KOPT-K1 (cell line): ENCODE measurements at regions not wholly inside any gene's neighbourhood (a gene's known extent, or its start where the extent isn't known, plus 50 kb on each side); places are given as distances from the start of the nearest gene placed in this dataset.
A peak's percentile ranks its signal among the peaks of the same experiment; 100 is the strongest.

ENCODE experiments used
- H3K27ac ChIP-seq: fragments of 200-600 bp; sonication (generic); 2 replicates; pipeline ENCODE4 v1.5.1; 2016; ENCODE audit warnings: antibody characterized with exemption, mild to moderate bottlenecking, low read depth, low read length; ENCODE audit not compliant: poor library complexity, severe bottlenecking
- H3K36me3 ChIP-seq: fragments of 200-600 bp; sonication (generic); 2 replicates; pipeline ENCODE4 v1.5.1; 2017; ENCODE audit warnings: antibody characterized with exemption, mild to moderate bottlenecking, low read length, moderate library complexity; ENCODE audit not compliant: insufficient read depth
- H3K9me3 ChIP-seq: fragments of 200-600 bp; sonication (generic); 2 replicates; pipeline ENCODE4 v1.5.1; 2017; ENCODE audit warnings: antibody characterized with exemption, low read length, mild to moderate bottlenecking; ENCODE audit not compliant: insufficient read depth, poor library complexity, severe bottlenecking

DNA sequence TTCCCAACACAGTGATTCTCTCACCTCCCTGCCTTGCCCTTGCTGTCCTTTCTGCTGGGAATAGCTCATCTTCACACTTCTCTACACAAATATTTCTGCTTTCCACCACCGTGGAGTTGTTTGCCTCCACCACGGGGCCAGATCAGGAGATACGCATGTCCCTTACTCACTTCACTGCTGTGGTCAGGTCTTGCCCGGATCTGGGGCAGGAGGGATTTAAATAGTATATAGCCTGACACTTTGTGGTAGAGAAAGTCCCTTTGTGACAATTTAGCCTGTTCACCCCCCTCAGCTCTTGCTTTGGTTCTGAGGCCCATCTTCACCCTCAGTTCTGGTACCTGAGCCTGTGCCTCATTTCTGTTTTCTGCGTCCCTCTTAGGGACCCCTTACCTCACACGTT lies 92.6 kb upstream of the PREP start:
- H3K9me3 ChIP-seq, result no peaks in the 10 kb centered on the region
- no peaks in the 10 kb centered on the region for H3K36me3 ChIP-seq
- no peak overlapping the region for H3K27ac ChIP-seq

DNA sequence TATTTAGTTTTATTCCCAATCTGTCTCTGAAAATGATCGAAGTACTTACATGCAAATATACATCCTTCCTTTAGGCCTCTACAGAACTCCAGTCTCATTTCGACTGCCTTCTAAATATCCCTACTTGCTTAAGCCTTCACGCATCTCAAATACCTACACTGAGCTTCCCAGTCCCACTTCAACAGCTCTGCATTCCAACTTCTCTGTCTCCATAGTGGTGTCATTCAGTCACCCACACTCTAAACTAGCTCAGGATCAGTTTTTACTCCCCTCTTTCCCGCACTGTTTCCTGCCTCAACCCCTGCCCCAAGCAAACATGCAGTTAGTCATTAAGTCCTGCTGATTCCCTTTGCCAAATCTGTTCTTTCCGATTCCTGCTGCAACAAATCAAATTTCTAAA lies 91.8 kb upstream of the PREP start:
- Histone ChIP-seq H3K27ac (no peak overlapping the region), H3K9me3 (no peaks in the 10 kb centered on the region), H3K36me3 (no peaks in the 10 kb centered on the region)

DNA sequence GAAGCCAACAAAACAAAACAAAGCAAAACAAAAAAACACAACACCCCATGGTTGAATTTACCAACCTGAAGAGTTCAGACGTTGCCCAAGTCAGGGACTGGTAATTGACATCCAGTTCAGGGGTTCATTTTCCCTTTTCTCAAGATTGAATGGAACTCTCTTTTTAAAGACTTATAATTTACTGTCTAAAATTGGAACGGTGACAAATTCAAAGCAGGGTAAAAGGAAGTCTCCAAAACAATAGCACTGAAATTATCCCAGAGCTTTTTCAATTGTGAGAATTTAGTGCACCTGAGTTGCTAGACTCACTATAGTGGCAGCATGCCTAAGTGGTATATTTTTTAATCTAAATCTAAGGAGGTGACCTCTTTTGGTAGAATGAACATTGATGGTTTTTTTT lies 90.9 kb upstream of the PREP start:
- Histone ChIP-seq H3K36me3 (no peaks in the 10 kb centered on the region), H3K9me3 (no peaks in the 10 kb centered on the region), H3K27ac (no peak overlapping the region)

GRCh38 chr6:105492706-105493673 lies 90.1 kb upstream of the PREP start:
- no peaks in the 10 kb centered on the region for H3K36me3 ChIP-seq
- no peak overlapping the region for H3K27ac ChIP-seq
- no peaks in the 10 kb centered on the region for H3K9me3 ChIP-seq

DNA sequence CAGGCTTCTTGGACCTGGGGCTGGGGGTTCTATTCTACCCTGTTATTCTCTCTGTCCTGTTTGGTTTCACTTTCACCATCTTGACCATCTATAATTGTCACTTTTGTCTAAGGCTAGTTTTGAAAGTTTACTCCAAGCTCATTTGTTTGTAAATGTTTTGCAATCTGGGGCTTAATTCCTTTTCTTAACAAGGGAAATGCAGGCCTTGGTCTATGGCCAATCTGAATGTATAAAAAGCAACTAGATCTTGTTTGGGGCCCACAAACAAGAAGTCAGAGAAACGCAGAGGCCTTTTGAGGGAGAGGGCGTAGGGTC lies 86.3 kb upstream of the PREP start:
- no peak overlapping the region for H3K27ac ChIP-seq
- no peaks in the 10 kb centered on the region for H3K36me3 ChIP-seq
- no peaks in the 10 kb centered on the region for H3K9me3 ChIP-seq

DNA sequence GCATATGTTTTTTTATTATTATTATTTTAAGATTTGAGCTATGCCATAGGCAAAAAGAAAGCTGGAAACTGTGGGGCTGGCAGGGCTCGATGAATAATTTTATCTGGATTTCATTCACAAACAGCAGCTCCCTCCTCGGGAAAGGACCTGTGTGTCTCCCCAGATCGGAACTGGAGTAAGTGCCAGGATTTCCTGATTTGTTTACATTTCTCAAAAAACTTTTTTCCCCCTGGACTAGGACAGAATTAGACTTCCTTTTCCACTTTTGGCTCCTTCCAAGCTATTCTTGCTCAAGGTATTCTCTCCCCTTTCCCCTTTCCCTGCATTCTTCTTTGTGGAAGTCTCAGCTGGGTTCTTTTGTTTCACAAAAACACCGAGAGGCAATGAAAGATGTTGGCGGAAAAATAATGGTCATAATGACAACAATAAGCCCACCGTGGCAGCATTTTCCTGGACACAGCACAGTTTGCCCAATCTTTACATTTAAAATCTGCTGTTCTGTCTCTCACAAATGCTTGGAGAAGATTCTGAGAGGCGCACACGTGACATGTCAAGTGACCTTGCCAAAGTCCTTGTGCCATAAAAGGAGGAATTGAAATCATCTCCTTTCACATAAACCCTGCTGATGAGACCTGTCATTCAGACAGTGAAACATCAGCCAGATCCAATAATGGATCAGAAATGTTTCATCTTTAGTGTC lies 85.8 kb upstream of the PREP start:
- Histone ChIP-seq H3K9me3 (no peaks in the 10 kb centered on the region), H3K27ac (no peak overlapping the region), H3K36me3 (no peaks in the 10 kb centered on the region)

DNA sequence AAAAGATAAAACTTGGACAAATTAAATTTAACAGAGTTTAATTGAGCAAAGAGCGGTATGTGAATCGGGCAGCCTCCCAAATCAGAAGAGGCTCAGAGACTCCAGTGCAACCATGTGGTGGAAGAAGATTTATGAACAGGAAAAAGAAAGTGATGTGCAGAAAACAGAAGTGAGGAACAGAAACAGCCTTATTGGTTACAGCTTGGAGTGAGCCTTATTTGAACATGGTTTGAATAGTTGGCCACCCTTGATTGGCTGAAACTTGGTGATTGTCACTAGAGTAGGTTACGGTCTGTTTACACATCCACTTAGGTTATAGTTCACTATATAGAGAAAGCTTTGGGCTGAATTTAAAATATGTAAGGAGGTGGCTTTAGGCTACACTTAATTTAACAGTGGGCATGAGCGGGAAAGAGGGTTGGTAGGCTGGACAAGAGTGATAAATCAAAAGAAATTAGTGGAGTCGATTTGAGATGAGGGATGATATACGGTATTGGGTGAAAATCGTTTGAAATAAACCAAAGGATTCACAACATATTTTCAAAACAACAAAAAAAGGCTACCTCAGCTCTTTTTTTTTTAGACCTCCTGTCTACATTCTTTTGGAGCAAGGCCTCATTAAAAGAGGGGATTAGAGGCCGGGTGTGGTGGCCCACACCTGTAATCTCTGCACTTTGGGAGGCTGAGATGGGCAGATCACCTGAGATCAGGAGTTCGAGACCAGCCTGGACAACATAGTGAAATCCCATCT lies 84.3 kb upstream of the PREP start:
- Histone ChIP-seq H3K27ac (no peak overlapping the region), H3K9me3 (no peaks in the 10 kb centered on the region), H3K36me3 (no peaks in the 10 kb centered on the region)

- H3K36me3 ChIP-seq, result no peaks in the 10 kb centered on the region
- no peaks in the 10 kb centered on the region for H3K9me3 ChIP-seq
- H3K27ac ChIP-seq, result no peak overlapping the region
These were observed 82.6 kb upstream of the PREP start for GRCh38 chr6:105485456-105485855.

DNA sequence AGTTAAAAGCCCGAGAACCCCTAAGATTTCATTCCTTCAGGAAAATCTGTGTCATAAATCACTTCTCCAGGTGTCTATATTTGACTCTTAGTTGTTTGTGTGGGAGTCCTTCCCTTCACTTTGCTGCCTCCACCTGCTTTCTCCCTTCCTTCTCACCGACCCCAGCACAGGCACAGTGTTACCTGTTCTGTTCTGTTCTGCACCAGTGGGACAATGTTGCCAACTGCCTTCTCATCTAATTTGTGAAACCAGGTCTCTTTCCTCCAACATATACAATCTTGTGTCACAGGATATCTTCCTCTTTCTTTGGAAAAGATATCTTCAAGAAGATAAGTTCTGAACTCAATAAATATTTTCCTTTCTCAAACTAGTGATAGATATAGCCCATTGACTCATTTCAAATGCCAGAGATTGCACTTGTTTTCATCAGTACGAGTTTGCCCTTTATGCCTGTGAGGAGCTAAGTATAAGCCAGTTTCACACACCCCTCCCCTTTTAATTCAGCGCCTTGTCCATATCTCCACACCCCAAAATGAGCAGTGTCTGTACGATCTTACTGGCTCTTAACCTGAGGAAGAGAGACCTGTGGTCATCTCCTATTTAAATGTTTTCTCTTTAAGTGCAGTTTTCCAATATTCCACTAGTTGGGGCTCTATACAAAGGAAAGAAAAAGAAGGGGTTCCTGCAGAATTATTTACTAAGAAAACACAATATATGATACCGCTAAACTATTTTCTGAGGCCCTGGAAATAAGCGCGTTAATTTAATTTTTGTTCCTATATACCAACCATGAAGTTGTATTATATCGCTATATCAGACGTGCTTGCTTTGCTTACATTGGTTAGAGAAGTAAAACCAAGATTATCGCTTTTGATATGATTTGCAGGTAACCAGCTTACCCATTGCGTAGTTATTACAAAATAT lies 81.6 kb upstream of the PREP start:
- no peak overlapping the region for H3K27ac ChIP-seq
- no peaks in the 10 kb centered on the region for H3K9me3 ChIP-seq
- no peaks in the 10 kb centered on the region for H3K36me3 ChIP-seq

DNA sequence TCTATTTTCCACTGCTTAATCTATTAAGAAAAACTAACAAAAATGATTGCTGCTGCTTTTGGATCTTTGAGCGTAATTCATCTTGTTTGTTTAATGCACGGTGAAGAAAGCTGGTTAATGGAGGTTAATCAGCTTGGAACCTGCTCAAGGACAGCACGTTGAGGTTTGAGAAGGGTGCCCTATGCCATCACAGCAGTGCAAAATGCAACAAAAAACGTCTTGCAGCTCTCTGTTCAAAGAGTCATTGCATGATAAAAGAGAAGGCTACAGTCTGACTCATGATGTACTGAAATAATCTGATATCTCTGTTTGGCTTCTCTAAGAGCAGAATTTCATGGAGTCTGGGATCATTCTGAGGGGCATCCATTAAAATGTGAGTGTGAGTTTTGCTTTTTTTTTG lies 80.6 kb upstream of the PREP start:
- Histone ChIP-seq H3K36me3 (no peaks in the 10 kb centered on the region), H3K27ac (peak overlapping the region; percentile 58), H3K9me3 (no peaks in the 10 kb centered on the region)

- Histone ChIP-seq H3K9me3 (no peaks in the 10 kb centered on the region), H3K27ac (peak overlapping the region; percentile 58), H3K36me3 (no peaks in the 10 kb centered on the region)
These were observed 80.0 kb upstream of the PREP start for GRCh38 chr6:105482921-105483320.

GRCh38 chr6:105482227-105482844 lies 79.5 kb upstream of the PREP start:
- Histone ChIP-seq H3K27ac (peak overlapping the region; percentile 58), H3K9me3 (peaks cover 2% of the 10 kb centered on the region), H3K36me3 (no peaks in the 10 kb centered on the region)

GRCh38 chr6:105476978-105477377 lies 74.1 kb upstream of the PREP start:
- no peak overlapping the region for H3K27ac ChIP-seq
- H3K9me3 ChIP-seq, result peaks cover 12% of the 10 kb centered on the region
- H3K36me3 ChIP-seq, result no peaks in the 10 kb centered on the region

- Histone ChIP-seq H3K36me3 (no peaks in the 10 kb centered on the region), H3K9me3 (peaks cover 12% of the 10 kb centered on the region), H3K27ac (no peak overlapping the region)
These were observed 71.4 kb upstream of the PREP start for GRCh38 chr6:105474234-105474633.
